GM19240 (cell line): ENCODE measurements at regions not wholly inside any gene's neighbourhood (a gene's known extent, or its start where the extent isn't known, plus 50 kb on each side); places are given as distances from the start of the nearest gene placed in this dataset.

Source experiments
- DNase-seq: peaks from one replicate; pipeline ENCODE4 v3.0.0; 2011; ENCODE audit warnings: low spot score; ENCODE audit not compliant: insufficient read length

GRCh38 chrX:65034668-65035445 is 58.6 kb upstream of the ZC4H2 start, which contains the start of gene ZC3H12B:
Gene ZC3H12B (plus strand): TSS chrX:65034826.
- DNase-seq: peak; percentile 27

DNA sequence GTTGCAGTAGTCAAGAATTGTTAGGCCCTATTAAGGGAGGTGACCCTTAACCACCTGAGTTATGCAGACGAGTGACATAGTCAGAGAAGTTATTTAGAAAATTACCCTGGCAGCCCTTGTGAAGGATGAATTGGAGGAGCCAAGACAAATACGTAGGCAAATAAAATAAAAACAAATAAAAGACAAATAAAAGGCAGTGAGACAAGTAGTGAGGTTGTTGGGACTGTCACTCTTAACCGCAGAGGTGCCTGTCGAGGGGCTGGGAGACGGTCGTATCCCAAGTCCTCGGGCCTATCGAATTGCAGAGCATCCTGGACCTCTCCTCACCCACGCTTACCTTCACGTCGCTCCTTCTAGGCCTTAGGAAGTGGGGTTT is 58.0 kb upstream of the ZC4H2 start:
- DNase-seq: no peak
